ENCODE measurements at regions not wholly inside any gene's neighbourhood (a gene's known extent, or its start where the extent isn't known, plus 50 kb on each side); places are given as distances from the start of the nearest gene placed in this dataset.
A peak's percentile ranks its signal among the peaks of the same experiment; 100 is the strongest.

GRCh38 chr3:193997228-193998122, 138.5 kb upstream of the HES1 start:
- no peak for DNase-seq

- DNase-seq, result no peak
Observed at GRCh38 chr3:193998123-193998448, 137.9 kb upstream of the HES1 start.

- no peak for DNase-seq
Observed at GRCh38 chr3:193998628-193999195, 137.2 kb upstream of the HES1 start.

GRCh38 chr3:194000100-194000499, 135.8 kb upstream of the HES1 start:
- DNase-seq, result no peak

GRCh38 chr3:194000712-194001111, 135.2 kb upstream of the HES1 start:
- no peak for DNase-seq

GRCh38 chr3:194001728-194002459, 134.1 kb upstream of the HES1 start:
- no peak for DNase-seq

GRCh38 chr3:194003114-194004057, 132.6 kb upstream of the HES1 start:
- peak; percentile 97 for DNase-seq

GRCh38 chr3:194005930-194006501, 129.9 kb upstream of the HES1 start:
- DNase-seq, result peak; percentile 87

- no peak for DNase-seq
Observed at GRCh38 chr3:194007592-194008337, 128.2 kb upstream of the HES1 start.

- peak; percentile 90 for DNase-seq
Observed at GRCh38 chr3:194009019-194009418, 126.9 kb upstream of the HES1 start.

GRCh38 chr3:194009892-194010533, 125.9 kb upstream of the HES1 start:
- peak; percentile 44 for DNase-seq

- DNase-seq, result peak; percentile 38
Observed at GRCh38 chr3:194011807-194012206, 124.1 kb upstream of the HES1 start.

- DNase-seq, result no peak
Observed at GRCh38 chr3:194013928-194014327, 122.0 kb upstream of the HES1 start.

- no peak for DNase-seq
Observed at GRCh38 chr3:194014756-194015155, 121.2 kb upstream of the HES1 start.

- no peak for DNase-seq
Observed at GRCh38 chr3:194019398-194020165, 116.4 kb upstream of the HES1 start.

- no peak for DNase-seq
Observed at GRCh38 chr3:194022052-194022451, 113.9 kb upstream of the HES1 start.

GRCh38 chr3:194022816-194023215, 113.1 kb upstream of the HES1 start:
- no peak for DNase-seq

- DNase-seq, result peak; percentile 99
Observed at GRCh38 chr3:194023501-194024280, 112.3 kb upstream of the HES1 start.

- DNase-seq, result no peak
Observed at GRCh38 chr3:194025119-194025518, 110.8 kb upstream of the HES1 start.
